Spleen (tissue), 7 donors: ENCODE measurements at regions not wholly inside any gene's neighbourhood (a gene's known extent, or its start where the extent isn't known, plus 50 kb on each side); places are given as distances from the start of the nearest gene placed in this dataset.

ENCODE experiments used
- POLR2A ChIP-seq, 3 donors: fragments of 450-650 bp; IDR thresholded peaks; one replicate each; pipeline ENCODE4 v1.5.1; 2017; ENCODE audit warnings: antibody characterized with exemption in 3 of 3, mild to moderate bottlenecking in 1 of 3
- POLR2AphosphoS5 ChIP-seq, 3 donors: sonication (generic); formaldehyde crosslinking; IDR thresholded peaks; one replicate each; pipeline ENCODE4 v1.5.1; 2017; ENCODE audit warnings: antibody characterized with exemption in 3 of 3
- TF ChIP-seq, protein P1 (sequence below), 11 experiments: fragments of 200-600 bp in 7 of 11; fragments of 450-650 bp in 4 of 11; sonication (generic) in 4 of 11; IDR thresholded peaks in 8 of 11; conservative IDR thresholded peaks in 3 of 11; 1 replicate in 7 of 11; 2 replicates in 4 of 11; pipeline versions ENCODE4 v1.4.0 to v1.8.0; 2016 to 2021; ENCODE audit warnings: antibody characterized with exemption in 11 of 11, inconsistent platforms in 4 of 11, mild to moderate bottlenecking in 1 of 11
- donor health status: DM: no; HTN: no; CAD: no; lungs with moderate emphysema.
- donor health status: DM: no; HTN: no; CAD: no.
- donor health status: DM: no; HTN: no; CAD: no.

DNA sequence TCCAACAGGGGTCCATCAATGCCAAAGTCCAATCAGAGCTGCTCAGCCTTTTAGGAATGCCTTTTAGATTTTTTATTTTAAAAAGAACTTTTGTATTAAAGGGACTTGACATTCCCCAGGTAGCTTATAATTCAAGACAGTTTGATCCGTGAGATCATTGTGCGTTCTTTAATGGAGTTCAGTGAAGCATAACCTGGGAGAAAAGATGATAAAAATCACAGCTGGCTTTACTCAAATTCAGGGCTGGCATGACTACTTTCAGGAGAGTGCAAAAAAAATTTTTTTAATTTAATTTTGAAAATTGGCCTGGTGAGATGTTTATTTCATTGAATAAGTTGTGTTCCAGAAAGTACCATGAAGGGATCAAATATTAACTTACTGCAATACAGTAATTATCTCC lies 118.2 kb downstream of the VCX2 start:
- TF ChIP-seq, protein P1, sequence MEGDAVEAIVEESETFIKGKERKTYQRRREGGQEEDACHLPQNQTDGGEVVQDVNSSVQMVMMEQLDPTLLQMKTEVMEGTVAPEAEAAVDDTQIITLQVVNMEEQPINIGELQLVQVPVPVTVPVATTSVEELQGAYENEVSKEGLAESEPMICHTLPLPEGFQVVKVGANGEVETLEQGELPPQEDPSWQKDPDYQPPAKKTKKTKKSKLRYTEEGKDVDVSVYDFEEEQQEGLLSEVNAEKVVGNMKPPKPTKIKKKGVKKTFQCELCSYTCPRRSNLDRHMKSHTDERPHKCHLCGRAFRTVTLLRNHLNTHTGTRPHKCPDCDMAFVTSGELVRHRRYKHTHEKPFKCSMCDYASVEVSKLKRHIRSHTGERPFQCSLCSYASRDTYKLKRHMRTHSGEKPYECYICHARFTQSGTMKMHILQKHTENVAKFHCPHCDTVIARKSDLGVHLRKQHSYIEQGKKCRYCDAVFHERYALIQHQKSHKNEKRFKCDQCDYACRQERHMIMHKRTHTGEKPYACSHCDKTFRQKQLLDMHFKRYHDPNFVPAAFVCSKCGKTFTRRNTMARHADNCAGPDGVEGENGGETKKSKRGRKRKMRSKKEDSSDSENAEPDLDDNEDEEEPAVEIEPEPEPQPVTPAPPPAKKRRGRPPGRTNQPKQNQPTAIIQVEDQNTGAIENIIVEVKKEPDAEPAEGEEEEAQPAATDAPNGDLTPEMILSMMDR (IDR thresholded peaks at IDR 0.05 in 8 of 11, conservative IDR thresholded peaks at IDR 0.05 in 3 of 11): no peak
- TF ChIP-seq POLR2A (IDR thresholded peaks at IDR 0.05): no peak
- TF ChIP-seq POLR2AphosphoS5 (IDR thresholded peaks at IDR 0.05): no peak
